ENCODE measurements at regions not wholly inside any gene's neighbourhood (a gene's known extent, or its start where the extent isn't known, plus 50 kb on each side); places are given as distances from the start of the nearest gene placed in this dataset.

GRCh38 chr3:73762855-73763254 lies 138.1 kb upstream of the PDZRN3 start:
- TF ChIP-seq ZNF121 (CRISPR knock-in tag; IDR thresholded peaks at IDR 0.05) (no peak), NR3C1 (CRISPR knock-in tag; conservative IDR thresholded peaks at IDR 0.05; ENCODE audit: low read depth) (no peak), CREM (CRISPR knock-in tag; IDR thresholded peaks at IDR 0.05) (no peak), FOXJ3 (CRISPR knock-in tag; IDR thresholded peaks at IDR 0.05; ENCODE audit: borderline replicate concordance) (no peak), TCF7 (CRISPR knock-in tag; IDR thresholded peaks at IDR 0.05; ENCODE audit: low read depth) (no peak)
